DND-41 (cell line): ENCODE measurements at regions not wholly inside any gene's neighbourhood (a gene's known extent, or its start where the extent isn't known, plus 50 kb on each side); places are given as distances from the start of the nearest gene placed in this dataset.

ENCODE experiments used
- ATAC-seq: fragments of 200-7000 bp; cut with Tn5 transposase; 3 replicates; pipeline ENCODE4 v1.9.1; 2021; ENCODE audit warnings: low read depth; ENCODE audit not compliant: insufficient read depth
- DNase-seq: peaks from one replicate; pipeline ENCODE4 v3.0.0-alpha.2; 2020
- H2AFZ ChIP-seq: 2 replicates; pipeline ENCODE4 v1.6.0; 2012; ENCODE audit warnings: low read depth, low read length
- H3K27ac ChIP-seq: 2 replicates; pipeline ENCODE4 v1.5.1; 2012; ENCODE audit warnings: low read length, inconsistent platforms
- H3K27me3 ChIP-seq: fragments of 200-600 bp; sonication (generic); 2 replicates; pipeline ENCODE4 v1.6.0; 2012; ENCODE audit warnings: low read length, mild to moderate bottlenecking, inconsistent platforms; ENCODE audit not compliant: insufficient read depth, poor library complexity
- H3K36me3 ChIP-seq: 2 replicates; pipeline ENCODE4 v1.5.1; 2012; ENCODE audit warnings: low read length, inconsistent platforms; ENCODE audit not compliant: insufficient read depth
- H3K4me1 ChIP-seq: 2 replicates; pipeline ENCODE4 v1.5.1; 2012; ENCODE audit warnings: mild to moderate bottlenecking, low read length; ENCODE audit not compliant: insufficient read depth
- H3K4me2 ChIP-seq: 2 replicates; pipeline ENCODE4 v1.6.0; 2012; ENCODE audit warnings: mild to moderate bottlenecking, moderate library complexity, low read length, inconsistent platforms; ENCODE audit not compliant: insufficient read depth
- H3K4me3 ChIP-seq, 2 experiments: fragments of 200-600 bp in 1 of 2; shearing (Covaris generic) in 1 of 2; 2 replicates each; pipeline ENCODE4 v1.5.1; 2012 to 2016; ENCODE audit warnings: inconsistent platforms in 2 of 2, low read length in 2 of 2, mild to moderate bottlenecking in 2 of 2, low read depth in 1 of 2, moderate library complexity in 1 of 2
- H3K79me2 ChIP-seq: 2 replicates; pipeline ENCODE4 v1.6.0; 2012; ENCODE audit warnings: low read length, inconsistent platforms; ENCODE audit not compliant: insufficient read depth
- H3K9ac ChIP-seq: 2 replicates; pipeline ENCODE4 v1.6.0; 2012; ENCODE audit warnings: low read depth, mild to moderate bottlenecking, inconsistent platforms, low read length, moderate library complexity
- H3K9me3 ChIP-seq: 2 replicates; pipeline ENCODE4 v1.5.1; 2012; ENCODE audit warnings: low read length, moderate library complexity, mild to moderate bottlenecking, inconsistent platforms; ENCODE audit not compliant: insufficient read depth, severe bottlenecking
- H4K20me1 ChIP-seq: 2 replicates; pipeline ENCODE4 v1.6.0; 2012; ENCODE audit warnings: low read length; ENCODE audit not compliant: insufficient read depth
- EZH2 ChIP-seq: IDR thresholded peaks from 3 replicates; pipeline ENCODE4 v1.6.1; 2012; ENCODE audit warnings: borderline replicate concordance, low read depth, mild to moderate bottlenecking, moderate library complexity, low read length, inconsistent platforms; ENCODE audit not compliant: severe bottlenecking
- TF ChIP-seq, protein P1 (sequence below): IDR thresholded peaks from 2 replicates; pipeline ENCODE4 v1.5.1; 2012; ENCODE audit warnings: borderline replicate concordance, low read length, moderate library complexity, mild to moderate bottlenecking; ENCODE audit not compliant: poor library complexity, severe bottlenecking; ENCODE audit errors: extremely low read depth

DNA sequence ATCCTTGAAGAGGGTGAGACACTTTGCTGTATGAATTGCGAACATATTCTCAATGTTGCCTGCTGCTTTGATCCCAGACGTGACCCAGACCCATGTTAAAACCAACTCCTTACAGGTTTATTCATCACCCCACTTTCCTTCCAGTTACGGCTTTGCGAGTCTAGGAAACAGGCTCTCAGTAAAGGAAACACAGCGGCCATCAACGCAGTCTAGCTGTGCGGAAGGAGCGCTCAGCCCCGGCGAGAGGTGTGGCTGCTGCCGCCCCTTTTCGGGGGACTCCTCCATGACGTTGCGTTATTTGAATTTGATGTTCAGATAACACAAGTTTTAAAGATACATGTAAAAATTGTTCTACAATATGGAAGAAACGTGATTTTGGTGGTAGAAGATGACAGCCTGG, 206.4 kb upstream of the FAT1 start:
- no peak for DNase-seq

DNA sequence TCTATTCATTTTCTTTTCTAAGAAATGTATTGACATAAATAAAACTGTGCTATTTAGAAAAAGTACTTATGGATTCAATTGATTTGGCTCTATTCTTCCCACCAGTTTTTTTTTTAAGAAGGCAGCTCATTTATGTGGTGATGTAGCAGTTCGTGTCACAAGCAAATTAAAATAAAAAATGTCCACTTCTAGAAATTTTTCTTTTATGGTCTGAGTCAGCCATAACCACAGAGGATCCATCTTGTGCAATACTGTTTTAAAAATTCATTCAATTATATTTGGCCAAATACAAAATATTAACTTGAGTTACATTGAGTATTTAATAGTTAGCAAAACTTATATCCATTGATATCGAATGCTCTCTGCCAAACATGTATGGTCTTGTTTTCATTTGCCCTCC, 207.9 kb upstream of the FAT1 start:
- no peak overlapping the region for H2AFZ ChIP-seq
- H4K20me1 ChIP-seq, result no peaks in the 10 kb centered on the region
- no peaks in the 10 kb centered on the region for H3K36me3 ChIP-seq
- no peak for TF ChIP-seq EZH2
- TF ChIP-seq, protein P1, sequence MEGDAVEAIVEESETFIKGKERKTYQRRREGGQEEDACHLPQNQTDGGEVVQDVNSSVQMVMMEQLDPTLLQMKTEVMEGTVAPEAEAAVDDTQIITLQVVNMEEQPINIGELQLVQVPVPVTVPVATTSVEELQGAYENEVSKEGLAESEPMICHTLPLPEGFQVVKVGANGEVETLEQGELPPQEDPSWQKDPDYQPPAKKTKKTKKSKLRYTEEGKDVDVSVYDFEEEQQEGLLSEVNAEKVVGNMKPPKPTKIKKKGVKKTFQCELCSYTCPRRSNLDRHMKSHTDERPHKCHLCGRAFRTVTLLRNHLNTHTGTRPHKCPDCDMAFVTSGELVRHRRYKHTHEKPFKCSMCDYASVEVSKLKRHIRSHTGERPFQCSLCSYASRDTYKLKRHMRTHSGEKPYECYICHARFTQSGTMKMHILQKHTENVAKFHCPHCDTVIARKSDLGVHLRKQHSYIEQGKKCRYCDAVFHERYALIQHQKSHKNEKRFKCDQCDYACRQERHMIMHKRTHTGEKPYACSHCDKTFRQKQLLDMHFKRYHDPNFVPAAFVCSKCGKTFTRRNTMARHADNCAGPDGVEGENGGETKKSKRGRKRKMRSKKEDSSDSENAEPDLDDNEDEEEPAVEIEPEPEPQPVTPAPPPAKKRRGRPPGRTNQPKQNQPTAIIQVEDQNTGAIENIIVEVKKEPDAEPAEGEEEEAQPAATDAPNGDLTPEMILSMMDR, result no peak
- no peaks in the 10 kb centered on the region for H3K79me2 ChIP-seq
- DNase-seq (no peak), ATAC-seq (no peak)
- no peak overlapping the region for H3K4me3 ChIP-seq
- no peak overlapping the region for H3K4me2 ChIP-seq
- H3K9me3 ChIP-seq, result peaks cover 3% of the 10 kb centered on the region
- no peaks in the 10 kb centered on the region for H3K27me3 ChIP-seq
- H3K4me1 ChIP-seq, result no peaks in the 10 kb centered on the region
- H3K27ac ChIP-seq, result no peak overlapping the region
- no peak overlapping the region for H3K9ac ChIP-seq

More for the DNA sequence above, 206.4 kb upstream of the FAT1 start:
- Histone ChIP-seq H3K27ac (no peak overlapping the region), H3K79me2 (no peaks in the 10 kb centered on the region), H3K4me2 (no peak overlapping the region), H3K9me3 (peaks cover 3% of the 10 kb centered on the region), H3K36me3 (no peaks in the 10 kb centered on the region), H3K4me3 (no peak overlapping the region), H3K4me1 (no peaks in the 10 kb centered on the region), H3K9ac (no peak overlapping the region), H3K27me3 (no peaks in the 10 kb centered on the region), H2AFZ (no peak overlapping the region), H4K20me1 (no peaks in the 10 kb centered on the region)
- TF ChIP-seq, protein P1, result no peak
- no peak for ATAC-seq

- Histone ChIP-seq H3K9me3 (peaks cover 3% of the 10 kb centered on the region), H3K9ac (no peak overlapping the region), H3K36me3 (no peaks in the 10 kb centered on the region), H4K20me1 (no peaks in the 10 kb centered on the region), H2AFZ (no peak overlapping the region), H3K27ac (no peak overlapping the region), H3K79me2 (no peaks in the 10 kb centered on the region), H3K4me2 (no peak overlapping the region), H3K27me3 (no peaks in the 10 kb centered on the region), H3K4me1 (no peaks in the 10 kb centered on the region), H3K4me3 (no peak overlapping the region)
- TF ChIP-seq, protein P1, result no peak
- no peak for TF ChIP-seq EZH2
- ATAC-seq (no peak), DNase-seq (no peak)
These were observed 208.5 kb upstream of the FAT1 start for GRCh38 chr4:186932196-186932595.

DNA sequence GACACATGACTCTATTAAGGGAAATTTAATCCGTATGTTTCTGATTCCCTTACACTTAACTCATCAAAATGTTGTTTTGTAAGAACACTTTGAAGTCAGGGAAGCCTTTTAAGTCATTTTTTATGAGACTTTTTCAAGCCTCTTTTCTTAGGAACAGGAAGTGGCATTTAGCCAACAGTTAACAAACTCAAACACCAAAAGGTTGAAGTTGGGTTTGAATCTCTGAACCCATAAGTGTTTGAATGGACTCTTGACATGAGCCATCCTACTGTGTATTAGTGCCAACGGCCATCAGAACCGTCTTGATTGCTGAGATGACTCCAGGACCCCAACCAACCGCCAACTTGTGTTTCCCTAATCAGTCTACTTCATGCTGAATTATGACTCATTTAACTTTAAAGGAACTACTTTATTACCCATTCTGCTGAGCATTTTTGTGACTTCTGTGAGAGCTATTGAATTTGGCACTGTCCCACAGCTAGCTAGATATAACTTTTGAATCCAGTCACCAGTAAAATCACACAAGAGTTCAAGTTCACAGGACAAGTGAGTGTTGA, 209.1 kb upstream of the FAT1 start:
- Histone ChIP-seq H3K27ac (no peak overlapping the region), H3K36me3 (no peaks in the 10 kb centered on the region), H2AFZ (no peak overlapping the region), H3K4me2 (no peak overlapping the region), H3K4me1 (no peaks in the 10 kb centered on the region), H3K4me3 (no peak overlapping the region), H3K9ac (no peak overlapping the region), H3K79me2 (no peaks in the 10 kb centered on the region), H3K27me3 (no peaks in the 10 kb centered on the region), H3K9me3 (peaks cover 3% of the 10 kb centered on the region), H4K20me1 (no peaks in the 10 kb centered on the region)
- TF ChIP-seq EZH2, result no peak
- TF ChIP-seq, protein P1, result no peak
- DNase-seq (no peak), ATAC-seq (no peak)
